GM18517 (cell line): ENCODE measurements at regions not wholly inside any gene's neighbourhood (a gene's known extent, or its start where the extent isn't known, plus 50 kb on each side); places are given as distances from the start of the nearest gene placed in this dataset.
A peak's percentile ranks its signal among the peaks of the same experiment; 100 is the strongest.

Source experiments
- ATAC-seq: cut with Tn5 transposase; IDR thresholded peaks from one replicate; pipeline ENCODE4 v1.9.1; 2021; ENCODE audit warnings: mild to moderate bottlenecking, moderate library complexity; ENCODE audit not compliant: unreplicated experiment

GRCh38 chr19:30151081-30151480 is 209.0 kb downstream of the URI1 start:
- no peak for ATAC-seq

GRCh38 chr19:30152510-30153291 is 210.7 kb downstream of the URI1 start:
- no peak for ATAC-seq

GRCh38 chr19:30153326-30154210 is 211.5 kb downstream of the URI1 start:
- peak; percentile 78 for ATAC-seq

- no peak for ATAC-seq
Observed at GRCh38 chr19:30154410-30154809, 212.4 kb downstream of the URI1 start.

DNA sequence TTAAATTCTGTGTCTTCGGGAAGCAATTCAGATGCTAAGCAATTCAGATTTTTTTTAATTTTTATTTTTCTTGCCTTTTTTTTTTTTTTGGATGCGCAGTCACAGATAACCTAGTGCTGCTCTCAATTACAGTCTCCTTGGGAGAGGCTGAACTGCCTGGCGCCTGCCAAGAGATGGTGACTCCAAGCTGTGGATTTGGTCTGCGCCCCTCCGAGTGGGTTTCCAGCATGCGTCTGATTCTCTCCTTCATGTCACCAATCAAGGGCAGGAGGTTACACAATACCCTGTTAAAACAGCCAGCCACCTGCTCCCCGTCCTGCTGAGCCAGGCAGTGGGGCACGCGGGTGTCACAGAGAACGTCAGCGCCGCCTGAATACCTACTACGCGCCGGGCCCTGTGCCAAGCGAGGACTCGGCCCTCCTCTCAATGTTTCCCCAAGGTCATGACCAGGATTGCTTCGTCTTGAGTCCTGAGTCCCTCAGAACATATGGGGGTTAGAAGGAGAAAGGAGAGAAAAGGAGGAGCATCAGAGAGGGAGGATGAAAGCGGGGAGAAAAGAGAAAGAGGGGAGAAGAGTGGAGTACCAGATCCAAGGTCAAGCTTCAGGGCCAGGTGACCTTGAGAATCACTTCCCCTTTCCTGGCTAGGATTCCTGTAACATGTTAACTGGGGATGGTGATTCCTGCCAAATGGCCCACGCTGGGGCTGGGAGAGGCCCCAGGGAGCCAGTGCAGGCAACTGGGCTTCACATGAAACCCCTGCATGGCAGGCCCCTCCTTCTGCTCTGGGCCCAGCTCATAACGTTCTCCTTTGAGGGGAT is 213.6 kb downstream of the URI1 start:
- ATAC-seq = no peak

DNA sequence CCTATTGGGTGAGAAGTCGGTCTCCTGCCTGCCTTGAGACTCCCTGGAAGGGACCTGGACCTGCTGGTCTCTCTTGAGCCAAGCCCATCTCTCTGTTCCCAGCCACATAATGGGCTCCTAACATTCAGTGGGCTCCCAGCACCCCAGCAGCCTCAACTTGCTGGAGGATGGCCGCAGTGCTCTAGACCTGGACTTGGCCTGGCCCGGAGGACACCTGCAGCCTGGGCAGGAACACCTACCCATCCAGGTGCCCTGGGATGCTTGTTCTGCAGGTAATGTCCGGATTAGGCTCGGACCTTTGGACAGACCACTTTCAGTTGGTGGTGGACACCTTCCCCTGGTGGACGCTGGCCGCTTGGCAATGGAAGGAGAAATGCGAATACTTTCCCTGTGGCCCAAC is 214.6 kb downstream of the URI1 start:
- no peak for ATAC-seq

GRCh38 chr19:30158067-30158892 is 213.9 kb upstream of the ZNF536 start:
- ATAC-seq = no peak

DNA sequence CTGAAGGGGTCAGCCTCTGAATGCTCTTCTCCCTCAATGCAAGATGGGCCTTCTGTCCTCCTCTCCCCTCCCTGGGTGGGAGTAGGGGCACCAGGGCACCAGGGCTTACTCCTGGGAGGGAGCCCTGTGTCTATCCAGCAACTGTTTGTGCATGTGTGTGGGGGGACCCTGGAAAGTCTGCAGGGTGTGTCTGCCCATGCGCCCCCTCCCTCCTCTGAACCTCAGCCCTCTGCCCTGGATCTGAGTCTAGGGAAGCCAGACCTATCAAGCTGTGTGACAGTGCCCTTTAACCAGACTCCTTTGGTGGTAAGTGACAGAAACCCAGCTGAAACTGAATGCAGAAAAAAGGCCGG is 213.3 kb upstream of the ZNF536 start:
- ATAC-seq = no peak

DNA sequence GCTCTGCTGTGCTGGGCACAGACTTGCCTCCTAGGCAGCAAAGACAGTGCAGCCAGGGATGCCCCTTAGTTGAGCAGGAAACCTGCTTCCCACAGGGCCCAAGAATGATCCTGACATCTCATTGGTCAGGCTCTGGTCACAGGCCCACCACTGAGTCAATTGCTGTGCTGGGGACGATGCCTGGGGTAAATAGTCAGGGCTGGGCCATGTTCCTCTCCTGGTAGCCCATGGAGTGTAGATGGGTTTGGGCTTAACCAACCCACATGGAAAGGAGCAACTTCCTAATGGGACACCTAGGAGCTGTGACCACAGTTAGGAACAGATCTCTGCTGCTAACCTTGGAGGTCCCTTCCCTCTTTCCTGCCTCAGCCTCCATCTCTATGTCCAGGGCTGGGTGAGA is 212.5 kb upstream of the ZNF536 start:
- no peak for ATAC-seq

DNA sequence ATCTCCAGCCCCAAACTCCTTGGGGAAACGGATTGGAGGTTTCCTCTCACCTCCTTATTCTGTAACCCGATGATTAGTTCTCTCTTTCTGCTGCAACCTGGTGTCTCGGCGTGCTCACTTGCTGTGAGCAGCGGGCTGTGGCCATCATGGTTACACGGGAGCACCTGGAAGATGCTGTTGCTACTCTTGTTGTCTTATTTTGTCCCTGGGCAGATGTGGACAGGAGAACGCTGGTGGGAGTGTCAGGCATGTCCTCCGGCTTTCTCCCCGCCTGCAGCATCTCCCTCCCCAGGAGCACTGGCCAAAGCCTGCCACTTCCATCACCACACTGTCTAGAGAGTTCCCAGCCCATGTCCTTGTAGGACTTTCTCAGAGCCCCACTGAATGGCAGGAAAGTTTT is 211.8 kb upstream of the ZNF536 start:
- ATAC-seq = no peak

DNA sequence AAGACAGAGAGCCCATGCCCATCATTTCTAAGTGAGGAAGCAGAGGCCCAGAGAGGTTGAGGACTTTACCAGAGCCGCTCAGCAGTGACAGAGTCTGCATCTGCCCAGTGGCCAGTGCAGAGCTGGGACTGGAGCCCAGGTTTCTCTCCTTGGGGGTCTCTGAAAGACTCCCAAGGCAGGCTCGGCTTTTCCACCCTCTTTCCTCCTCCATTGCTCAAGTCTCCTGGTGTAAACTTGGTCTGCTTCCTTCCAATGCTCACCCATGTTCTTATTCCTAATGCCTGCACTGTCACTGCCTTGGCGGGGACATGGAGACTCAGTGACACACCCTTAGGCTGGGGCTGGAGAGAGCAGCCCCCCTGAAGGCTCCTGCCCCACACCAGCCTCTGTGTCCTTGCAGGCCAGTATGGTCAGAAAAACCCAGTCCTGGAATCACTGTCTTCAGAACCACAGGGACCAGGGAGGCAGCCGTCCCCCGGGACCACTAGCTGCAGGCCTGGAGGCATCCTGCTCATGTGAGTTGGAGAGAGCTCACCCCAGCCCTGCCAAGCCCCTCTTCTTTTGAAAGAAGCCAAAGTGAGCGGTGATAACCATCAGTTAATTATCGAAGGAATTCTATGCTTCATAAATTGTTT is 211.0 kb upstream of the ZNF536 start:
- ATAC-seq = no peak

DNA sequence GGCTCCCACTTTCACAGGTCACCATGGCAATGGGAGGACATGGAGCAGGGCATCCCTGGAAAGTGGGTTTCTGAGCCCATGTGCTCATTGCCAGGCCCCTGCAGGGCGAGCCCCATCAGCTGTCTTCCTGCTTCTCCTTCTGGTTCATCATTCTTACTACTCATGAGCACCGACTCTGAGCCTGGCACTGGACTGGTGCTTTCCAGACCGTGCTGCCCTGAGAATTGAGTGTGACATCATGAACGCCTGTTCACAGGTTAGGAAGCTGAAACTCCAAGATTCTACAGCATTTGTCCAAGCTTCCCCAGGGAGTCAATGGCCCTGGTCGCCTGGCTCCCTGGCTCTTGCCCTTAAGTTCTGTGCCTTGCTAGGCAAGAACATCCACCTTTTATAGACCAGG is 210.4 kb upstream of the ZNF536 start:
- no peak for ATAC-seq

DNA sequence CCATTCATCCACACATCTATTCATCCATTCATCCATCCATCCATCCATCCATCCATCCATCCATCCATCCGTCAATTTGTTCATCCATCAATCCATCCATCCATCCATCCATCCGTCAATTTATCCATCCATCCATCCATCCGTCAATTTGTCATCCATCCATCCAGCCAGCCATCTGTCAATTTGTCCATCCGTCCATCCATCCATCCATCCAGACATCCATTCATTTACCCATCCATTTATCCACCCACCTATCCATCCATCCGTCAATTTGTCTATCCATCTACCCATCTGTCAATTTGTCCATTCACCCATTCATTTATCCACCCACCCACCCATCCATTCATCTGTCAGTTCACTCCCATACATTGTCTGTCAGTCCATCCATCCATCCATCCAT is 209.5 kb upstream of the ZNF536 start:
- ATAC-seq = no peak

GRCh38 chr19:30163663-30164062 is 208.5 kb upstream of the ZNF536 start:
- ATAC-seq = no peak

DNA sequence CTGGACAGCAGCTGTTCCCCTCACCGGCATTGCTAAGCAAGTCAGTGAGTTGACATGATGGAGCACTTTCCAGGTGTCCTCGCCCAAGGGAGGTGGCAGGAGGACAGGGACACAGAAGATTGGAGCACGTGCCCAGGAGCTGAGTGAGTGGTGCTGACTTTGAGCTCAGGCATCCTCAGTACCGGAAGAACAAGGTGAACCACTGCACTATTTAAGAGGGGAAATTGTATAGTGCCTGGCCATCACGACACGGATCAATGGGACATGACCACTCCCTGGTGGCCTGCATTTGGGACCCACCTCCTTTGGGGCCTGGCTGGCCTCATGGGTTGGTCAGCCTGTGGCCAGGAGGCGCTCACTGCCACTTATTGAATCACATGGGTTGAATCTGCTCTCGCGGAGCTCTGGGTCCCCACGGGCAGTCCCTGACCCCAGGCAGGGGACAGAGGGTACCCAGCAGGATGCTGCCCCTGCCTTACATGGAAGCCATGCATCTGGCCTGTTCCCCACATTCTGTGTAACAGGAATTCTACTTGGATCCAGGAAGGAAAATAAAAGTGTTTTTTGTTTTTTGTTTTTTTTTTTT is 206.9 kb upstream of the ZNF536 start:
- ATAC-seq = no peak

DNA sequence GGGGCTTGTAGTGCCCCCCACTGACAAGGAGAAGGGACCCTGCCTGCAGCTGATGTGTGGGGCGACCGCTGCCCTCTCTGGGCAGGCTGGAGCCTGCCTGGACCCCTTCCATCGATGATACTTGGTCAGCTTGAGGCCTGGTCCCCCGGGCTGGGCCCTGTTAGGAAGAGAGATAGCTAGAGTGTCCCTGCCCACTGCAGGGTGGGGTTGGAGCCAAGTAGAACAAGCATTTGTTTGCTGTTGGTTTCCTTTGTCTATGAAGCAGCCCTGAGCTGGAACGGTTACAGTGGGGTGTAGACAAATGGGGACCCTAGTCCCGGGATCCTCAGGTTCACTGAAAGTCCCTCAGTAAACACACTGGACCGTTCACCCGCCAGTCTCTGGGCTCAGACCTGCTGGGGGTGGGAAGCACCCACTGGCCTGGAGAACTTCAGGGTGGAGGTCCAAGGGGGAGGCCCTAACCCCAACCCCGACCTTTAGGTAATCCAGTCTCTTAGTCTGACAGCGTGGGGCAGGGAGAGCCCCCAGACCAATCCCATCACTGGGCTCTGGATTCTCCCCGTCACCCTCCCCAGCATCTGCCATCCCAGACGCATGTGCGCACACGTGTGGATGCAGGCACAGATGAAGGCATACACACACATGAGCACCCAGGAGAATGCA is 204.8 kb upstream of the ZNF536 start:
- no peak for ATAC-seq

GRCh38 chr19:30167976-30168635 is 204.1 kb upstream of the ZNF536 start:
- ATAC-seq = no peak

DNA sequence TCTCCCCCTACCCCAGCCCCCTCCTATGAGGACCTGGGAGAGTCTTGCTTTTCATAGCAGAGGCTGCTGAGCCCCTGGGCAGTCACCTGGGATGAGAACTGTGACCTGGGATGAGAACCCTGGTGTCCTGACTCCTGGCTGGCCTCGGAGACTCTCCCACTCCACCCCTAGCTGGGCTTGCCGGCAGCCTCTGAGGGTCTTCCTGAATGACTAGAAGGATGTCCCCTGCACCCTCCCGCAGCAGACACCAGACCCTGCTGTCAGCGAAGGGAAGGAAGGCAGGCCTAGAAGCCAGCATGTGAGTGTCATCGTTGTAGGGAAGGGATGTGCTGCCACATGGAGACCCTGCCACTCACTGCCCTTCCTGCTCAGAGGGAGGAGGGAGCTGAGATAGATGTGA is 203.4 kb upstream of the ZNF536 start:
- no peak for ATAC-seq
